ENCODE measurements at regions not wholly inside any gene's neighbourhood (a gene's known extent, or its start where the extent isn't known, plus 50 kb on each side); places are given as distances from the start of the nearest gene placed in this dataset.

DNA sequence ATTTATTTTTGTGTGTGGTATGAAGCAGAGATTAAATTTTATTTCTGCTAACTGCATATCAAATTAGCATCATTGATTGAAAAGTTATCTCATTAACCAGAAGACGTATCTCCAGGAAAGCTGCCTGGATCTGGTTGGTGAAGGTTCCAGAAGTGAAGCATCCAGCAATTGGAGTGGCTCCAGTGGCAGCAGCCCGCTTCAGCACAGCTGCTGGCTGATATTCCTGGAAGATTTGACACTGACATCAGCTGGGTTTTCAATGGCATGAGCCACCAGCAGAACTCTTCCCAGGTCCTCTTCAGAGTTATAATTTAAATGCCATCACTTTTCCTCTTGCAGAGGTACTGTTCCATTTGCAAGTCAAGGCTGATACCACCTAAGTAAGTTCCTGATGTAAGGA, 363.5 kb downstream of the BCKDHB start (continued):
- TF ChIP-seq, protein P1, sequence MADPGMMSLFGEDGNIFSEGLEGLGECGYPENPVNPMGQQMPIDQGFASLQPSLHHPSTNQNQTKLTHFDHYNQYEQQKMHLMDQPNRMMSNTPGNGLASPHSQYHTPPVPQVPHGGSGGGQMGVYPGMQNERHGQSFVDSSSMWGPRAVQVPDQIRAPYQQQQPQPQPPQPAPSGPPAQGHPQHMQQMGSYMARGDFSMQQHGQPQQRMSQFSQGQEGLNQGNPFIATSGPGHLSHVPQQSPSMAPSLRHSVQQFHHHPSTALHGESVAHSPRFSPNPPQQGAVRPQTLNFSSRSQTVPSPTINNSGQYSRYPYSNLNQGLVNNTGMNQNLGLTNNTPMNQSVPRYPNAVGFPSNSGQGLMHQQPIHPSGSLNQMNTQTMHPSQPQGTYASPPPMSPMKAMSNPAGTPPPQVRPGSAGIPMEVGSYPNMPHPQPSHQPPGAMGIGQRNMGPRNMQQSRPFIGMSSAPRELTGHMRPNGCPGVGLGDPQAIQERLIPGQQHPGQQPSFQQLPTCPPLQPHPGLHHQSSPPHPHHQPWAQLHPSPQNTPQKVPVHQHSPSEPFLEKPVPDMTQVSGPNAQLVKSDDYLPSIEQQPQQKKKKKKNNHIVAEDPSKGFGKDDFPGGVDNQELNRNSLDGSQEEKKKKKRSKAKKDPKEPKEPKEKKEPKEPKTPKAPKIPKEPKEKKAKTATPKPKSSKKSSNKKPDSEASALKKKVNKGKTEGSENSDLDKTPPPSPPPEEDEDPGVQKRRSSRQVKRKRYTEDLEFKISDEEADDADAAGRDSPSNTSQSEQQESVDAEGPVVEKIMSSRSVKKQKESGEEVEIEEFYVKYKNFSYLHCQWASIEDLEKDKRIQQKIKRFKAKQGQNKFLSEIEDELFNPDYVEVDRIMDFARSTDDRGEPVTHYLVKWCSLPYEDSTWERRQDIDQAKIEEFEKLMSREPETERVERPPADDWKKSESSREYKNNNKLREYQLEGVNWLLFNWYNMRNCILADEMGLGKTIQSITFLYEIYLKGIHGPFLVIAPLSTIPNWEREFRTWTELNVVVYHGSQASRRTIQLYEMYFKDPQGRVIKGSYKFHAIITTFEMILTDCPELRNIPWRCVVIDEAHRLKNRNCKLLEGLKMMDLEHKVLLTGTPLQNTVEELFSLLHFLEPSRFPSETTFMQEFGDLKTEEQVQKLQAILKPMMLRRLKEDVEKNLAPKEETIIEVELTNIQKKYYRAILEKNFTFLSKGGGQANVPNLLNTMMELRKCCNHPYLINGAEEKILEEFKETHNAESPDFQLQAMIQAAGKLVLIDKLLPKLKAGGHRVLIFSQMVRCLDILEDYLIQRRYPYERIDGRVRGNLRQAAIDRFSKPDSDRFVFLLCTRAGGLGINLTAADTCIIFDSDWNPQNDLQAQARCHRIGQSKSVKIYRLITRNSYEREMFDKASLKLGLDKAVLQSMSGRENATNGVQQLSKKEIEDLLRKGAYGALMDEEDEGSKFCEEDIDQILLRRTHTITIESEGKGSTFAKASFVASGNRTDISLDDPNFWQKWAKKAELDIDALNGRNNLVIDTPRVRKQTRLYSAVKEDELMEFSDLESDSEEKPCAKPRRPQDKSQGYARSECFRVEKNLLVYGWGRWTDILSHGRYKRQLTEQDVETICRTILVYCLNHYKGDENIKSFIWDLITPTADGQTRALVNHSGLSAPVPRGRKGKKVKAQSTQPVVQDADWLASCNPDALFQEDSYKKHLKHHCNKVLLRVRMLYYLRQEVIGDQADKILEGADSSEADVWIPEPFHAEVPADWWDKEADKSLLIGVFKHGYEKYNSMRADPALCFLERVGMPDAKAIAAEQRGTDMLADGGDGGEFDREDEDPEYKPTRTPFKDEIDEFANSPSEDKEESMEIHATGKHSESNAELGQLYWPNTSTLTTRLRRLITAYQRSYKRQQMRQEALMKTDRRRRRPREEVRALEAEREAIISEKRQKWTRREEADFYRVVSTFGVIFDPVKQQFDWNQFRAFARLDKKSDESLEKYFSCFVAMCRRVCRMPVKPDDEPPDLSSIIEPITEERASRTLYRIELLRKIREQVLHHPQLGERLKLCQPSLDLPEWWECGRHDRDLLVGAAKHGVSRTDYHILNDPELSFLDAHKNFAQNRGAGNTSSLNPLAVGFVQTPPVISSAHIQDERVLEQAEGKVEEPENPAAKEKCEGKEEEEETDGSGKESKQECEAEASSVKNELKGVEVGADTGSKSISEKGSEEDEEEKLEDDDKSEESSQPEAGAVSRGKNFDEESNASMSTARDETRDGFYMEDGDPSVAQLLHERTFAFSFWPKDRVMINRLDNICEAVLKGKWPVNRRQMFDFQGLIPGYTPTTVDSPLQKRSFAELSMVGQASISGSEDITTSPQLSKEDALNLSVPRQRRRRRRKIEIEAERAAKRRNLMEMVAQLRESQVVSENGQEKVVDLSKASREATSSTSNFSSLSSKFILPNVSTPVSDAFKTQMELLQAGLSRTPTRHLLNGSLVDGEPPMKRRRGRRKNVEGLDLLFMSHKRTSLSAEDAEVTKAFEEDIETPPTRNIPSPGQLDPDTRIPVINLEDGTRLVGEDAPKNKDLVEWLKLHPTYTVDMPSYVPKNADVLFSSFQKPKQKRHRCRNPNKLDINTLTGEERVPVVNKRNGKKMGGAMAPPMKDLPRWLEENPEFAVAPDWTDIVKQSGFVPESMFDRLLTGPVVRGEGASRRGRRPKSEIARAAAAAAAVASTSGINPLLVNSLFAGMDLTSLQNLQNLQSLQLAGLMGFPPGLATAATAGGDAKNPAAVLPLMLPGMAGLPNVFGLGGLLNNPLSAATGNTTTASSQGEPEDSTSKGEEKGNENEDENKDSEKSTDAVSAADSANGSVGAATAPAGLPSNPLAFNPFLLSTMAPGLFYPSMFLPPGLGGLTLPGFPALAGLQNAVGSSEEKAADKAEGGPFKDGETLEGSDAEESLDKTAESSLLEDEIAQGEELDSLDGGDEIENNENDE (IDR thresholded peaks at IDR 0.05; ENCODE audit: insufficient replicate concordance, low read length): no peak
- TF ChIP-seq, protein P2, sequence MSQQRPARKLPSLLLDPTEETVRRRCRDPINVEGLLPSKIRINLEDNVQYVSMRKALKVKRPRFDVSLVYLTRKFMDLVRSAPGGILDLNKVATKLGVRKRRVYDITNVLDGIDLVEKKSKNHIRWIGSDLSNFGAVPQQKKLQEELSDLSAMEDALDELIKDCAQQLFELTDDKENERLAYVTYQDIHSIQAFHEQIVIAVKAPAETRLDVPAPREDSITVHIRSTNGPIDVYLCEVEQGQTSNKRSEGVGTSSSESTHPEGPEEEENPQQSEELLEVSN (IDR thresholded peaks at IDR 0.05): no peak
- no peak for TF ChIP-seq TEAD4 (IDR thresholded peaks at IDR 0.05; ENCODE audit: low read depth, low read length)
- no peak for TF ChIP-seq SP2 (IDR thresholded peaks at IDR 0.05; ENCODE audit: low read length)
- no peak for TF ChIP-seq SIRT6 (IDR thresholded peaks at IDR 0.05; ENCODE audit: low read length)
- no peak for TF ChIP-seq TAF7 (optimal IDR thresholded peaks at IDR 0.05; ENCODE audit: borderline replicate concordance, low read depth, low read length)
- TF ChIP-seq RBBP5 (IDR thresholded peaks at IDR 0.05; ENCODE audit: borderline replicate concordance, low read depth, low read length): no peak
- no peak for TF ChIP-seq RAD21 (IDR thresholded peaks at IDR 0.05 in 1 of 2, conservative IDR thresholded peaks at IDR 0.05 in 1 of 2; ENCODE audit: low read depth in 2 of 2, low read length in 2 of 2)
- TF ChIP-seq CBX5 (IDR thresholded peaks at IDR 0.05; ENCODE audit: low read depth, low read length): no peak

All from H1 (cell line).